22Rv1 (cell line): ENCODE measurements at regions not wholly inside any gene's neighbourhood (a gene's known extent, or its start where the extent isn't known, plus 50 kb on each side); places are given as distances from the start of the nearest gene placed in this dataset.

Experiments used
- ZFX ChIP-seq: fragments of 450-650 bp; IDR thresholded peaks from 2 replicates; pipeline ENCODE4 v1.6.1; 2017; ENCODE audit warnings: antibody characterized with exemption, borderline replicate concordance
- TF ChIP-seq, protein P1 (sequence below): fragments of 450-650 bp; IDR thresholded peaks from 2 replicates; pipeline ENCODE4 v1.5.1; 2017; ENCODE audit warnings: mild to moderate bottlenecking

- TF ChIP-seq, protein P1, sequence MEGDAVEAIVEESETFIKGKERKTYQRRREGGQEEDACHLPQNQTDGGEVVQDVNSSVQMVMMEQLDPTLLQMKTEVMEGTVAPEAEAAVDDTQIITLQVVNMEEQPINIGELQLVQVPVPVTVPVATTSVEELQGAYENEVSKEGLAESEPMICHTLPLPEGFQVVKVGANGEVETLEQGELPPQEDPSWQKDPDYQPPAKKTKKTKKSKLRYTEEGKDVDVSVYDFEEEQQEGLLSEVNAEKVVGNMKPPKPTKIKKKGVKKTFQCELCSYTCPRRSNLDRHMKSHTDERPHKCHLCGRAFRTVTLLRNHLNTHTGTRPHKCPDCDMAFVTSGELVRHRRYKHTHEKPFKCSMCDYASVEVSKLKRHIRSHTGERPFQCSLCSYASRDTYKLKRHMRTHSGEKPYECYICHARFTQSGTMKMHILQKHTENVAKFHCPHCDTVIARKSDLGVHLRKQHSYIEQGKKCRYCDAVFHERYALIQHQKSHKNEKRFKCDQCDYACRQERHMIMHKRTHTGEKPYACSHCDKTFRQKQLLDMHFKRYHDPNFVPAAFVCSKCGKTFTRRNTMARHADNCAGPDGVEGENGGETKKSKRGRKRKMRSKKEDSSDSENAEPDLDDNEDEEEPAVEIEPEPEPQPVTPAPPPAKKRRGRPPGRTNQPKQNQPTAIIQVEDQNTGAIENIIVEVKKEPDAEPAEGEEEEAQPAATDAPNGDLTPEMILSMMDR = no peak
- TF ChIP-seq ZFX = no peak
Observed at GRCh38 chr16:9655051-9655450, 527.2 kb downstream of the GRIN2A start.
